AG04449 (cell line): ENCODE measurements at regions not wholly inside any gene's neighbourhood (a gene's known extent, or its start where the extent isn't known, plus 50 kb on each side); places are given as distances from the start of the nearest gene placed in this dataset.

Source experiments
- CTCF ChIA-PET: fragments of 350-600 bp; formaldehyde crosslinking; extraction: SDS; loops from one replicate; lab custom pipeline; 2021; ENCODE audit warnings: antibody characterized with exemption; lab: Yijun Ruan, JAX
- POLR2A ChIA-PET: fragments of 400-600, 350-600 bp; formaldehyde crosslinking; extraction: SDS; loops from one replicate; lab custom pipeline; 2020; ENCODE audit warnings: antibody characterized with exemption, inconsistent platforms; lab: Yijun Ruan, JAX
- DNase-seq: peaks from one replicate; pipeline ENCODE4 v3.0.0-alpha.2; 2010; ENCODE audit warnings: low read depth, low spot score
- H3K4me3 ChIP-seq: 2 replicates; pipeline ENCODE4 v1.5.1; 2011; ENCODE audit warnings: low read depth, mild to moderate bottlenecking, control low read depth, low read length
- TF ChIP-seq, protein P1 (sequence below): IDR thresholded peaks from one replicate; pipeline ENCODE4 v1.5.1; 2011; ENCODE audit warnings: mild to moderate bottlenecking, moderate library complexity, low read length, control low read depth, inconsistent platforms; ENCODE audit not compliant: insufficient read depth; ENCODE audit errors: missing control alignments

DNA sequence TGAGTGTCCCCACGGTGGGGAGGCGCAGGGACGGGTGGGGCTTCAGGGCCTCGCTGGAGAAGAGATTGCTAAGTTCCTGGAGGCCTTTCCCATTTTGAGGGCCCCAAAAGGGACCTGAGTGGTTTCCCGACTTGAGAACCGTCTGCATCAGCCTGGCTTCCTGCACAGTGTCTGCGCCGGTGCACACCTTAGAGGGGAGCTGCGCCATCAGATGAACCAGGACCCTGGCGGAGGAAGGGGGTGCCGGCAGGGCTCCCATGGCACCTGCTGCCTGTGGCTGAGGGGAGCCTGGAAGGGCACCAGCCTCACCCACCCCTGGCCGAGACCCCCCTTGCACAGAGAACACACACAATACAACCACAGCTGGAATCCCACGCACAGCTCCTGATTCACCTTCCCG, 465.1 kb upstream of the MYT1L start:
- ChIA-PET CTCF (no interaction called here), POLR2A (no interaction called here)
- no peak overlapping the region for H3K4me3 ChIP-seq
- no peak for DNase-seq
- TF ChIP-seq, protein P1, sequence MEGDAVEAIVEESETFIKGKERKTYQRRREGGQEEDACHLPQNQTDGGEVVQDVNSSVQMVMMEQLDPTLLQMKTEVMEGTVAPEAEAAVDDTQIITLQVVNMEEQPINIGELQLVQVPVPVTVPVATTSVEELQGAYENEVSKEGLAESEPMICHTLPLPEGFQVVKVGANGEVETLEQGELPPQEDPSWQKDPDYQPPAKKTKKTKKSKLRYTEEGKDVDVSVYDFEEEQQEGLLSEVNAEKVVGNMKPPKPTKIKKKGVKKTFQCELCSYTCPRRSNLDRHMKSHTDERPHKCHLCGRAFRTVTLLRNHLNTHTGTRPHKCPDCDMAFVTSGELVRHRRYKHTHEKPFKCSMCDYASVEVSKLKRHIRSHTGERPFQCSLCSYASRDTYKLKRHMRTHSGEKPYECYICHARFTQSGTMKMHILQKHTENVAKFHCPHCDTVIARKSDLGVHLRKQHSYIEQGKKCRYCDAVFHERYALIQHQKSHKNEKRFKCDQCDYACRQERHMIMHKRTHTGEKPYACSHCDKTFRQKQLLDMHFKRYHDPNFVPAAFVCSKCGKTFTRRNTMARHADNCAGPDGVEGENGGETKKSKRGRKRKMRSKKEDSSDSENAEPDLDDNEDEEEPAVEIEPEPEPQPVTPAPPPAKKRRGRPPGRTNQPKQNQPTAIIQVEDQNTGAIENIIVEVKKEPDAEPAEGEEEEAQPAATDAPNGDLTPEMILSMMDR, result no peak

DNA sequence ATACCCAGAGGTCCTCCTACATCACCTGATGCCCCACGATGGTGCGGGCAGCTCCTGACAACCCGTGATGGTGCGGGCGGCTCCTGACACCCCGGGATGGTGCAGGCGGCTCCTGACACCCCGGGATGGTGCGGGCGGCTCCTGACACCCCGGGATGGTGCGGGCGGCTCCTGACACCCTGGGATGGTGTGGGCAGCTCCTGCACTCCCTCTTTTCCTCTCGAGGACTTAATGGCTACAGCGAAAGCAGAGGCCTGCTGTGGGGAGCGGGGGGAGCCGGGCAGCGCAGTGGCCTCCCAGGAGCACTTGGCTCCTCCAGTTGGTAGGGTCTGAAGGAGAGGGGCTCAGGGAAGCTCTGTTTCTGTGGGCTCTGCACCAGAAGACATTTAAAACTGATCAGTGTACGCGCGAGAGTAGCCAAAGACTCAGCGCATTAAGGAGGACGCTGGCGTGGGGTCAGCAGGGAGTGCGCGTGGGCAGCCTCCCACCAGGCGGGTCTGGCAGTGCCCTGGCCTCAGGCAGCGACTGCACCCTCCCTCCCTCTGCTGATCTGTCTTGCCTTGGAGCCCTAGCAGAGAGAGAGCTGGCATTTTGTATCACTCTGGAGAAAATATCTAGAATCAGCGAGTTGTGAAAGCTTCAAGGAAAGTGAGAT, 464.5 kb upstream of the MYT1L start:
- TF ChIP-seq, protein P1, result no peak
- H3K4me3 ChIP-seq, result no peak overlapping the region
- CTCF ChIA-PET, result no interaction called here
- DNase-seq, result no peak
- POLR2A ChIA-PET, result no interaction called here

DNA sequence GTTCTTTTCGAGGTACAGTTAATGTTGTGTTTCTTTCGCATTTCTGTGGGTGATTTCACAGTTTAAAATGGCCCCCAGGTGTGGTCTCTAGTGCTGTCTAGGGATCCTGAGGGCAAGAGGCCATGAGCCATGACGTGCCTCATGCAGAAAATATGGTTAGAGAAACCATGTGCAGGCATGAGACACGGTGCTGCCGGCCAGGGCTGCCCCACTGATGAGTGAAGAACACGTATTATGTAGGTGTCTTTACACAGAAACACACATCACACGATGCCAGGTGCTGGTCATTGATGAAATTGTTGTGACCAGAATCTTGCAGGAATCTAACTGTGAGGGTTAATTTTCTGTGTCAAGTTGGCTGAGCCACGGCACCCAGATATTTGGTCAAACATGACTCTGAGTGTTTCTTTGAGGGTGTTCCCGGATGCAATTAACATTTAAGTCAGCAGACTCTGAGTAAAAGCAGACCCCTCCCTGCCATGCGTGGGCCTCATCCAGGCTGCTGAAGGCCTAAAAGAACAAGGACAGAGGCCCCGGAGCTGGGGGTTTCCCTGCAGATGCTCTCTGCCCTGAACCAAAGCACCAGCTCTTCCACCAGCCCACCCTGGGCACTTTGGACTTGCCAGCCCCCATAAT, 463.0 kb upstream of the MYT1L start:
- H3K4me3 ChIP-seq, result no peak overlapping the region
- ChIA-PET POLR2A (no interaction called here), CTCF (no interaction called here)
- DNase-seq, result no peak
- TF ChIP-seq, protein P1, result no peak

DNA sequence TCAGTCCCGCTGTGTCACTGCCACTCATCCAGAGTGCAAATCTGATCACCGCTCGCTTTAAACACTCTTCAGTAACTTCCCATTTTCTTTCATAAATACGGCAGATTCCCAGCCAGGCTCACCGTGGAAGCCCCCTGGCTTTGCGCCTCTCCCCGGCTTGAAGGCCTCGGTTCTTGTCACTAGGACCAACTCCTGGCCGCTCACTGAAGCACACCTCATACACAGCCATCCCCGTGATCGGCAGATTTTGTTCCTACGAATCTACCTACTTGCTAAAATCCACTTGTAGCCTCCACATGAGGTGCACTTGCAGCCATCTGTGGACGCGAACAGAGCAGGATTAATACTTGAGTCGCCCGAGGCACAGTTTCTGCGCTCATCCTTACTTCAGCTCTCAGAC, 462.4 kb upstream of the MYT1L start:
- DNase-seq, result no peak
- POLR2A ChIA-PET, result no interaction called here
- TF ChIP-seq, protein P1, result no peak
- no peak overlapping the region for H3K4me3 ChIP-seq
- CTCF ChIA-PET, result no interaction called here

DNA sequence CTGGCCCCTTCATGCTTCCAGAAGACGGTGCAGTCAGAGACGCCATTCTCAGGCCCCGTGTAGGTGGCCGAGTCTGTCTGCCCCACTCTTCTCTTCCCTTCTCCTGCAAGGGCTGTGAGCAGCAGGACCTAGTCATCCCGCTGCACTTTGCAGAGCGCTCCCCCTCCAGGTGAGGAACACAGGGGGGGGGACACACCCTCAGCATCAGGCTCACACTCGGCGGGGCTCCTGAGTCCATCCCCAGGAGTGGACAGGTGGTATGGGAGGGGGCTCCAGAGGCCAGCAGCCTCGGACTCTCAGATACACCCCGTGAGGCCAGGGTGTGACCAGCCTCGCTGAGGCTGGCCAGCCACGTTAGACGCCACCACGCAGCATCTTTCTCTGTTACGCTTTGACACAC, 460.5 kb upstream of the MYT1L start:
- H3K4me3 ChIP-seq, result no peak overlapping the region
- POLR2A ChIA-PET, result no interaction called here
- no peak for DNase-seq
- TF ChIP-seq, protein P1, result no peak
- CTCF ChIA-PET, result no interaction called here

DNA sequence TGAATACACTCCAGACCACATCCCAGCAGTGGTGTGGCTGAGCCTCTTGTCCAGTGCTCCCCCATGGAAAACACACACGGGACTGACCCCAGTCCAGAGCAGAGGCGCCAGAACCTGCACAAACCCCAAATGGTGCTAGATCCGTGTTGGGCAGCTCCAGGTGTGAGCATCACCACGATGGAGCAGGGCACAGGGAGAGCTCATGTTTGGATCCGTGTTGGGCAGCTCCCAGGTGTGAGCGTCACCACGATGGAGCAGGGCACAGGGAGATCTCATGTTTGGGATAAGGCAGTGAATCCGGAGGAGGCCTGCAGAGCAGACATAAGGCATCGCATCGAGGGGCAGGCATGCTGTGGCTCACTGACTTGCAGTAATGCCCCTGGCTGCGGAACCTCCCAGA, 460.0 kb upstream of the MYT1L start:
- H3K4me3 ChIP-seq, result no peak overlapping the region
- ChIA-PET CTCF (no interaction called here), POLR2A (no interaction called here)
- DNase-seq, result no peak
- TF ChIP-seq, protein P1, result no peak
